CD4-positive, alpha-beta T cell treated with Interleukin-15 for 4 hours (primary cell): ENCODE measurements at regions not wholly inside any gene's neighbourhood (a gene's known extent, or its start where the extent isn't known, plus 50 kb on each side); places are given as distances from the start of the nearest gene placed in this dataset.

Experiments
- DNase-seq: peaks from one replicate; pipeline ENCODE4 v3.0.0-alpha.2; 2020; ENCODE audit warnings: low spot score

DNA sequence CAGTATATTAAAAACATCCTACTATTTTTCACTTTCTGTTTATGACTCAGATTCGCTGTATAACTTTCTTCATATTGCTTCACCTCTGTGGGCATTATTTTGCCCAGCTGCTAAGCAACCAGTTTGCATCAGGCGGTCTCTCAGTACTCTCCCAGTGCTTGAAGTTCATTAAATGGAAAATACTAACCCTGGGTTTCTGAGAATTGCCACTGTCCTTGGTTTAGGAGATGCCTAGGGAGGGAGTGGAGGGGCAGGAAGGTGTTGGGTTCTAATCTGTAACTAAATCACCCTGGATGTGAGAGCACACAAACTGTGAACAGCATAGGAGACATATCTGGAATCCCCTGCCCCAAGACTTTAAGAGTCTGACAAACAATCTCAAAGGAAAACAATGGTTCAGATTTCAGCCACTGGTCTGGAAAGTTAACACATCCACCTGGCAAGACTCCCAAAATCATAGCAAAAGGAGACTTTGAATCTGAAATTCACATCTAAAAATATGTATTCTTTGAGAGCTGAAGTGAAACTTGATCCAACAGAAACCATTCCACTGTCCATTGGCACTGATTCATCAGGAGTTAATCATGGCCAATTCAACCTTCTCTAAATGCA is 540.0 kb downstream of the SOX6 start:
- peak; percentile 3 for DNase-seq

- no peak for DNase-seq
These were observed 539.3 kb downstream of the SOX6 start for GRCh38 chr11:15817001-15817400.

DNA sequence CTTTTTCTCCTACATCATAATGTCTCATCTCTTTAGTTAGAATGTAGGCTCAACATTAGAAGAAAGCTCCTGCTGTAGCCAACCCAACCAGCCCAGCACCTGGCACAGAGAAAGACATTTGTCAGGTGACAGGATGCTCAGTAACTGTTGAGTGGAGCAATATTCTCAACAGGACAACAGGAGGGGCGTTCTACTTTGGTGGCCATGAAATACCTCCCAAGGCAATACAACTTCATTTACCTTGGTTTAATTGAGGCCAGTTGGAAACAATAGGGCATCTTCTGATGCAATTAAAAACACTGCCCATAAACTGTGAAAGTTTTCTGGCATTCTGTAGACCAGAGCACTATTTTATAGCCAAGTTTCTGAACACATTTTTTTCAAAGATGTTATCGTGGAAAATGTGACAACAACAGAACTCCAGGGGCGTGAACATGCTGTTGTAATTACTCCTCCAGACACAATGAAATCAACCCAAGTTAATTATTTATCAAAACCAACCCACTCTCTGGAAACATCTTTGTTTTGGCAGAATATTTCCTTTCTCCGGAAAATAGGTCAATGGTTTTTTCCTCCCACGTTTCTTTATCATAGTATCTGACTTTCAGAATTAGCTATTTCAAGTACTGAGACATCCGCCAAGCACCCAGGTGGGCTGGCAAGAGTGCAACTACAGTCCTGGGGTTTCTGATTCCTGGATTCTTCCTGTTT is 538.1 kb downstream of the SOX6 start:
- DNase-seq: no peak

DNA sequence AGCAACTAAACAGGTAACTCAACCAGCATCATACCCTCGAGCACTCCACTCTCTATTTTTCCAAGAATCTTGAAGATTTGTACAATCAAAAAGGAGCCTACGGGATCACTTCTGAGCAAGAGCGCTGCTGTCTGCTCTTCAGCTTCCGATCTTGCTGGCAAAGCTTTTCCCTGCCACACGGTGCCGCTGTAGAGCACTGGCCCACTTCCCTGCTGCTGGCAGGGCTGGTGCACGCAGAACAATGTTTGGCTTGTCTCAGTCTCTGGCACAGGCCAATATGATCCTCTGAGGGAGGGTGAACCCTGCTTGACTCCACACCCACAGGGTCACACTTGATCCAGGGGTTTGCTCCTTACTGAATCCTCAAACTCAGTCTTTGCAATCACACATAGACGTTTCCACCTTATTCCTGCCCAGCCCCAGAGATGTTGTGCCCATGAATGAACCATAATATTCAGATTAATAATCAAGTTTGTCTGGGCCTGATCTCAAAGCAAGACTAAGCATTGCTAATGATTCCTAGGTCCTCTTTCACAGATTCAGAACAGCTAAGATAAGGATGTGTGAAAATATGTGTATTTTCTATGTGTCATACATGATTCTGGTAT is 536.6 kb downstream of the SOX6 start:
- DNase-seq: peak; percentile 5

GRCh38 chr11:15821451-15821850 is 534.9 kb downstream of the SOX6 start:
- no peak for DNase-seq

DNA sequence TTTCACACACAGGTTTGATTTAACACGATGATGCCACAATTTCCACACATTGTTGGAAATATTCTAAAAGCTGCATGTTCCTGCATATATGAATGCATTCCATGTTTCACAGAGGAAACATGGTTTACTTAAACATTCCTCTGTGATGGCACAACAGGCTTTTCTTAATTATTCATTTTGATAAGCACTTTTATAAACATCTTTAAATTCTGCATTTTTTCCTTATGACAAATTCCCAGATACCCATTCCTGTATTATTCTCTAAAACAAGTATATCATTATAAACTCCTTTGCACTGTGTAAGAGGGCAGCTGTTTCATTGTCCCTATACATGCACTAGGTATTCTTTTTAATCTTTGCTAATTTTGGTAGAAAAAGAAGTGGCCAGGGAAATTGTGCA is 532.3 kb downstream of the SOX6 start:
- DNase-seq: no peak

DNA sequence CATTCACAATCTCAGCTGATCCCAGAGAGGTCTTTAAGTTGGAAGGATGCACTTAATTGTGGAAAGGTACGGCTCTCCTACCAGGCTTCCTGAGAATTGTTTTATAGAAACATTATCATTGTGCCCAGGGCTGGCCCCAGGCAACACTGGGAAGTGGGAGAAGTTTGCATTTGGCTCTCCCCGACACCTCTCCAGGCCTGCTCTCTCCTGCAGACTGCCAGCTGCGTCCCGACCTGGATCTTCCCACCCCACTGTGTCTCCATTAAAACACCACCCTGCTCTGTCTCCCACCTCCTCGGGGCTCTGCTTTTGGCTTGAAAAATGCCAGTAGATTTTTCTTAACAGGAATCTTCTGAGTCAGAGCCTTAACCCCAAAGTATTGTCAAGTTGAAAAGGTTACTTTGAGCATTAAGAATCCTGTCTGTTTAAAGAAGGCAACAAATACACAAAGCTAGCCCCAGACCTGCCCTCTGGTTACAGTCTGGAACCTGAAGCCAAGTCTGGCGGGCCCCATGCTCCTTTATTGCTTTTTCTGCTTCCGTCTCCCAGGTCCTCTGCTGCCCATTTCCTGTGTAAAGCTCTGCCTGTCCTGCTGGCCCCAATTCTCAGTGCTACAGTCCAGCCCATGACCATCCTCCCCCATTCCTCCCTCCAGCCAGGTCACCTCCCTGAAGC is 530.2 kb downstream of the SOX6 start:
- no peak for DNase-seq

DNA sequence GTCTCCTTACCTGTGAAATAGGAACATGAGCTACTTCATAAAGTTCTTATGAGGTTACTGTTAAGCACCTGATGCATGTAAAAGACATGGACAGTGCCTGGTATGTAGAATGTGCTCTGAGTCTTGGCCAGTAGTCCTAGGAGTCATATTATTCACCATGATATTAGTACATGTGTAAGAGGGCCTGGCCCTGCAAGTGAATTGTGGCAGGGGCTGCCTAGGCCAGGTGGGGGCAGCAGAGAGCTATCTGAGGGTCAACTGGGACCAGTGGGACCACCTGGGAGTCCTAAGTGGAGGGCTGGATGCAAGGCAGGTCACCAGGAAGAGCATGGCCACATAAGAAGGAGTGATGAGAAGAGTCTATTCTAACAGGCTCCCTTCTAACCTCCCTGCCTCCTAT is 529.5 kb downstream of the SOX6 start:
- DNase-seq: no peak

DNA sequence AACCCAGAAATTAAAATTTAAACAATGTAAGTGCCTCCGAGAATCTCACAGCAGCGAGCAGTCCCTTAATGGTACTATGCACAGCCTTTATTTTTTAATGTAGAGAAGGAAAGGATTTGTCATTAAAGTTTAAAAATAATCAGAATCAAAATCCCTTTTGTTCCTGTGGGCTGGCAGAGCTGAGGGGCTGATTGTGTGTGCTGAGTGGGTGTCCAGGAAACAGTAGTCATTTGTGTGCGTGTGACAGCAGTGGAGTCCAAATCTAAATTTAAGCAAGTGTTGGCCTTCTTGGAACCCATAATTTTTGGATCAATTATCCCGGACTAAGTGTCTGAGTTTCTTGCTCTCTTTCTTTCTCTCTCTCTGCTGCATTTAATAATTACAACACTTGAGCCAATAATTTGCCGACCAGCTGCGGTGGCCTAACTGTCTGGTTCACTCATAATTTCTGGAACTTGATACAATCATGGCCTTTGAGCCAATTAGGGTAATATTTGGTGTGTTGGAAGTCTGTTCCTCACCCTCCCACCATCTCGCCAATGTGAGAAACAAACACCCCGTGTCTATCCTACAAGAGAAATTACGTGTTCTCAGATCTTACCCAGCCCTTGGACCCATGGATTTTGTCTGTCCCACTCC is 528.0 kb downstream of the SOX6 start:
- DNase-seq: no peak

DNA sequence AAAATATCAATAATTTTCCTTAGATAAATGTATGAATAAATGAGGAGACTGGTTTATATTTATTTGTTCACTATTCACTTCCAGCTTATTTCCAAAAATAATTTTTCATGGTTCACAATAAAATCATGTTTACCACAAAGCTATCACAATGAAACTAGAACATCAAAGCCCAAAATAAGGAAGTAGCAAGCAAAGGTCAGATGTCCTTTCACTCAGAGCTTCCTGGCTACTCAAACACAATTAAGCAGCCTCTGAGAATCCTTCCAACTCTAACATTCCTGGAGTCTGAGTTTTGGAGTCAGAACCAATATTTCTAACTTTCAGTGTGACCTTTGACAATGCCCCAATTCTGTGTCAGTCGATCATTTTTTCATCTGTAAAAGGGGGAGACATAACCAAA is 527.0 kb downstream of the SOX6 start:
- no peak for DNase-seq

- DNase-seq: no peak
These were observed 525.5 kb downstream of the SOX6 start for GRCh38 chr11:15830741-15831428.

DNA sequence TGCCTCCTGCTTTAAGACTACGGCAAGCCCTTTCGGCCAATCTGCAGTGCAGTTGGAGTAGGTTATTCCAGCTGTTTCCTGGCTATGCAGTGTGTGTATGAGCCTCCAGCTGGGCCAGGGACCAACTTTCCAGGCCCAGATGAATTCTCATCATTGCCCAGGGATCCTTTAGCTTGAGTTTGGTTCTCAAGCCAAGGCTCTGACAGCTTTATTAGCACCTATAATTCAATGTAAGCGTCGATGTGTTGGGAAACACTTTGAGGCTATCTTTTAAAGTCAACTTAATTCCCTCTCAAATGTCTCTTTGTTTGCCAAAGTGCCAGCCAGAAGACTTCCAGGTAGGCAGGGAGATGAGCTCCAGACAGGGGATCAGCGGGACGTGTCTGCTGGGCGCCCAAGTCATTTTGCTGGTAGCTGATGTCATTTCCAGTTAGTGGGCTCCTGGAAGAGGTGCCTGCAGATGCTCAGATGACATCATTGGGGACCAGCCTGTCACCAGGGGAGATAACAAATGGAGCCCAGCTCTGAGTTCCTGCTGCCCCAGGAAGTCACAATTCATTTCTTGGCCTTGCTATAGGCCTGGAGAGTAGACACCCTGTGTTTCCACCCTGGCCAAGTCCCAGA is 520.4 kb downstream of the SOX6 start:
- DNase-seq: no peak

DNA sequence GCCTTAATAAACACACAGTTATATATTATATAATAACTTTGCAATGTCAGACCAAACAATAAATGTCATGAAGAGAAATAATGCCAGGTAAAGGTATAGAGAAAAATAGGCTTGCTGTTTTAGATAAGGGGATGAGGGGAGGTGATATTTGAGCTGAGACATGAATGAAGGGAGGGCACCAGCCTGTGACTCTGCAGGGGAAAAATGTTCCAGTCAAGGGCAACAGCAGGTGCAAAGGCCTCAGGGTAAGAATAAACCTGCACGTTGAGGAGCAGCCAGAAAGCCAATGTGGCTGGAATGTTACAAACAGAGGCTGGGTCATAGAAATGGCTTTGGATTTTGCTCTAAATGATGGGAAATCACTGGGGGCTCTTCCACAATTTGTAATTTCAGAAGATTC is 519.6 kb downstream of the SOX6 start:
- DNase-seq: no peak

GRCh38 chr11:15837901-15838489 is 518.4 kb downstream of the SOX6 start:
- DNase-seq: no peak

- no peak for DNase-seq
These were observed 517.3 kb downstream of the SOX6 start for GRCh38 chr11:15839061-15839460.

GRCh38 chr11:15840966-15841365 is 515.4 kb downstream of the SOX6 start:
- no peak for DNase-seq

GRCh38 chr11:15841931-15842740 is 514.2 kb downstream of the SOX6 start:
- no peak for DNase-seq

GRCh38 chr11:15843309-15843872 is 513.0 kb downstream of the SOX6 start:
- DNase-seq: no peak

GRCh38 chr11:15845261-15845660 is 511.1 kb downstream of the SOX6 start:
- DNase-seq: no peak

DNA sequence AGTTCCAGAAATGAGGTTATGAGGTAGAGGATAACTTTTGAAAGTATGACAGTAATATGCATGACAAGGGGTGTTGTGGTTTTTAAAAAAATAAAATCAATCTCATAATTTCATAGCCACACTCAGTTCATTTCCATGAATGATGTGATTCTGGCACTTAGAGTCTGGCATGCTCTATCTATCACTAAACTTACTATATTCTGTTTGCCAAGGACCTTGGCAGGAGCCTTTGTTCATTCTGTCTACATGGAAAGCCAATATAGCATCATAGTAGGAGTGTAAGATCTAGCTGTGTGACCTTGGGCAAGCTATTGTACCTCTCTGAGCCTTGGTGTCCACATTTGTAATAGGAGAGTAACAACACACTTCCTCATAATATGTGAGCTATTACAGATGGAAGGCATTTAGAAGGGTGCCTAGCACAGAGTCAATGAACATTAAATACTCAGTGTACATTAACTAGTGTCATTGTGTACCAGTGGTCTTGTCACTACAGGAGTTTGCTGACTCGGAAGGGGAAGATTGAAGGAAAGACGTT is 507.6 kb downstream of the SOX6 start:
- DNase-seq: no peak
